ENCODE measurements at regions not wholly inside any gene's neighbourhood (a gene's known extent, or its start where the extent isn't known, plus 50 kb on each side); places are given as distances from the start of the nearest gene placed in this dataset.

- no peak overlapping the region for H2AFZ ChIP-seq (ENCODE audit: low read depth, low read length)
- no peaks in the 10 kb centered on the region for H3K27me3 ChIP-seq (ENCODE audit: insufficient read depth, low read length)
- H3K9me3 ChIP-seq (ENCODE audit: low read length) = no peaks in the 10 kb centered on the region
- no peaks in the 10 kb centered on the region for H3K4me1 ChIP-seq (ENCODE audit: insufficient read depth, low read length)
- H3K4me3 ChIP-seq (ENCODE audit: low read length) = no peak overlapping the region
- no peaks in the 10 kb centered on the region for H3K36me3 ChIP-seq (ENCODE audit: insufficient read depth, low read length)
Observed at GRCh38 chr3:150116196-150116595, 145.5 kb upstream of the PFN2 start.

GRCh38 chr3:150114873-150115540 is 144.3 kb upstream of the PFN2 start:
- no peaks in the 10 kb centered on the region for H3K27me3 ChIP-seq (ENCODE audit: insufficient read depth, low read length)
- no peaks in the 10 kb centered on the region for H3K4me1 ChIP-seq (ENCODE audit: insufficient read depth, low read length)
- no peak overlapping the region for H2AFZ ChIP-seq (ENCODE audit: low read depth, low read length)
- no peak overlapping the region for H3K4me3 ChIP-seq (ENCODE audit: low read length)
- H3K9me3 ChIP-seq (ENCODE audit: low read length) = no peaks in the 10 kb centered on the region
- H3K36me3 ChIP-seq (ENCODE audit: insufficient read depth, low read length) = no peaks in the 10 kb centered on the region

- H3K36me3 ChIP-seq (ENCODE audit: insufficient read depth, low read length) = no peaks in the 10 kb centered on the region
- H3K4me3 ChIP-seq (ENCODE audit: low read length) = no peak overlapping the region
- no peaks in the 10 kb centered on the region for H3K9me3 ChIP-seq (ENCODE audit: low read length)
- no peaks in the 10 kb centered on the region for H3K27me3 ChIP-seq (ENCODE audit: insufficient read depth, low read length)
- no peaks in the 10 kb centered on the region for H3K4me1 ChIP-seq (ENCODE audit: insufficient read depth, low read length)
- no peak overlapping the region for H2AFZ ChIP-seq (ENCODE audit: low read depth, low read length)
Observed at GRCh38 chr3:150114273-150114672, 143.6 kb upstream of the PFN2 start.

- H2AFZ ChIP-seq (ENCODE audit: low read depth, low read length) = no peak overlapping the region
- H3K36me3 ChIP-seq (ENCODE audit: insufficient read depth, low read length) = no peaks in the 10 kb centered on the region
- no peaks in the 10 kb centered on the region for H3K9me3 ChIP-seq (ENCODE audit: low read length)
- H3K27me3 ChIP-seq (ENCODE audit: insufficient read depth, low read length) = no peaks in the 10 kb centered on the region
- H3K4me1 ChIP-seq (ENCODE audit: insufficient read depth, low read length) = peaks cover 39% of the 10 kb centered on the region
- no peak overlapping the region for H3K4me3 ChIP-seq (ENCODE audit: low read length)
Observed at GRCh38 chr3:150110097-150110496, 139.4 kb upstream of the PFN2 start.

- Histone ChIP-seq H3K4me1 (ENCODE audit: insufficient read depth, low read length) (peaks cover 40% of the 10 kb centered on the region), H2AFZ (ENCODE audit: low read depth, low read length) (peak overlapping the region; percentile 14), H3K27me3 (ENCODE audit: insufficient read depth, low read length) (no peaks in the 10 kb centered on the region), H3K4me3 (ENCODE audit: low read length) (peak overlapping the region; percentile 19), H3K9me3 (ENCODE audit: low read length) (no peaks in the 10 kb centered on the region), H3K36me3 (ENCODE audit: insufficient read depth, low read length) (no peaks in the 10 kb centered on the region)
Observed at GRCh38 chr3:150107429-150108175, 136.9 kb upstream of the PFN2 start.

GRCh38 chr3:150106740-150107428 is 136.2 kb upstream of the PFN2 start:
- Histone ChIP-seq H3K9me3 (ENCODE audit: low read length) (no peaks in the 10 kb centered on the region), H3K27me3 (ENCODE audit: insufficient read depth, low read length) (no peaks in the 10 kb centered on the region), H3K4me3 (ENCODE audit: low read length) (peak overlapping the region; percentile 19), H2AFZ (ENCODE audit: low read depth, low read length) (peak overlapping the region; percentile 14), H3K36me3 (ENCODE audit: insufficient read depth, low read length) (no peaks in the 10 kb centered on the region), H3K4me1 (ENCODE audit: insufficient read depth, low read length) (peaks cover 40% of the 10 kb centered on the region)

- no peaks in the 10 kb centered on the region for H3K36me3 ChIP-seq (ENCODE audit: insufficient read depth, low read length)
- H3K4me1 ChIP-seq (ENCODE audit: insufficient read depth, low read length) = peaks cover 40% of the 10 kb centered on the region
- no peaks in the 10 kb centered on the region for H3K27me3 ChIP-seq (ENCODE audit: insufficient read depth, low read length)
- H2AFZ ChIP-seq (ENCODE audit: low read depth, low read length) = no peak overlapping the region
- H3K9me3 ChIP-seq (ENCODE audit: low read length) = no peaks in the 10 kb centered on the region
- H3K4me3 ChIP-seq (ENCODE audit: low read length) = peak overlapping the region; percentile 12
Observed at GRCh38 chr3:150105886-150106612, 135.4 kb upstream of the PFN2 start.

GRCh38 chr3:150105025-150105424 is 134.3 kb upstream of the PFN2 start:
- H3K27me3 ChIP-seq (ENCODE audit: insufficient read depth, low read length) = no peaks in the 10 kb centered on the region
- H3K4me1 ChIP-seq (ENCODE audit: insufficient read depth, low read length) = peaks cover 40% of the 10 kb centered on the region
- no peaks in the 10 kb centered on the region for H3K36me3 ChIP-seq (ENCODE audit: insufficient read depth, low read length)

GRCh38 chr3:150104564-150104963 is 133.9 kb upstream of the PFN2 start:
- no peak overlapping the region for H3K4me3 ChIP-seq (ENCODE audit: low read length)
- no peaks in the 10 kb centered on the region for H3K9me3 ChIP-seq (ENCODE audit: low read length)
- peaks cover 40% of the 10 kb centered on the region for H3K4me1 ChIP-seq (ENCODE audit: insufficient read depth, low read length)
- H2AFZ ChIP-seq (ENCODE audit: low read depth, low read length) = no peak overlapping the region
- H3K36me3 ChIP-seq (ENCODE audit: insufficient read depth, low read length) = no peaks in the 10 kb centered on the region
- no peaks in the 10 kb centered on the region for H3K27me3 ChIP-seq (ENCODE audit: insufficient read depth, low read length)

More at GRCh38 chr3:150105025-150105424, 134.3 kb upstream of the PFN2 start:
- Histone ChIP-seq H3K4me3 (ENCODE audit: low read length) (no peak overlapping the region), H3K9me3 (ENCODE audit: low read length) (no peaks in the 10 kb centered on the region), H2AFZ (ENCODE audit: low read depth, low read length) (no peak overlapping the region)

- Histone ChIP-seq H3K36me3 (ENCODE audit: insufficient read depth, low read length) (no peaks in the 10 kb centered on the region), H3K4me3 (ENCODE audit: low read length) (no peak overlapping the region), H3K9me3 (ENCODE audit: low read length) (no peaks in the 10 kb centered on the region), H3K4me1 (ENCODE audit: insufficient read depth, low read length) (peaks cover 12% of the 10 kb centered on the region), H2AFZ (ENCODE audit: low read depth, low read length) (no peak overlapping the region), H3K27me3 (ENCODE audit: insufficient read depth, low read length) (no peaks in the 10 kb centered on the region)
Observed at GRCh38 chr3:150101016-150101415, 130.3 kb upstream of the PFN2 start.

- Histone ChIP-seq H2AFZ (ENCODE audit: low read depth, low read length) (no peak overlapping the region), H3K27me3 (ENCODE audit: insufficient read depth, low read length) (no peaks in the 10 kb centered on the region), H3K4me3 (ENCODE audit: low read length) (no peak overlapping the region), H3K4me1 (ENCODE audit: insufficient read depth, low read length) (peaks cover 2% of the 10 kb centered on the region), H3K9me3 (ENCODE audit: low read length) (no peaks in the 10 kb centered on the region), H3K36me3 (ENCODE audit: insufficient read depth, low read length) (no peaks in the 10 kb centered on the region)
Observed at GRCh38 chr3:150098621-150099020, 127.9 kb upstream of the PFN2 start.

GRCh38 chr3:150097588-150097890 is 126.8 kb upstream of the PFN2 start:
- Histone ChIP-seq H3K27me3 (ENCODE audit: insufficient read depth, low read length) (no peaks in the 10 kb centered on the region), H3K4me3 (ENCODE audit: low read length) (no peak overlapping the region), H3K4me1 (ENCODE audit: insufficient read depth, low read length) (peaks cover 2% of the 10 kb centered on the region), H3K36me3 (ENCODE audit: insufficient read depth, low read length) (no peaks in the 10 kb centered on the region), H2AFZ (ENCODE audit: low read depth, low read length) (peak overlapping the region; percentile 35), H3K9me3 (ENCODE audit: low read length) (no peaks in the 10 kb centered on the region)

Data from neuron (in vitro differentiated cells).